C4-2B (cell line): ENCODE measurements at regions not wholly inside any gene's neighbourhood (a gene's known extent, or its start where the extent isn't known, plus 50 kb on each side); places are given as distances from the start of the nearest gene placed in this dataset.
"Not testable (repeated sequence)": the region's sequence is repeated elsewhere in the genome, so short reads cannot be mapped to it uniquely, and the experiment has no call there.

Source experiments
- CTCF ChIP-seq: fragments of 450-650 bp; conservative IDR thresholded peaks from 2 replicates; pipeline ENCODE4 v1.5.1; 2017; ENCODE audit warnings: mild to moderate bottlenecking
- ZFX ChIP-seq: fragments of 450-650 bp; IDR thresholded peaks from 2 replicates; pipeline ENCODE4 v1.6.1; 2017

GRCh38 chr4:131724847-131725246 lies 1424.2 kb upstream of the PCDH10 start:
- not testable (repeated sequence) for TF ChIP-seq CTCF, ZFX
